ENCODE measurements at regions not wholly inside any gene's neighbourhood (a gene's known extent, or its start where the extent isn't known, plus 50 kb on each side); places are given as distances from the start of the nearest gene placed in this dataset.
"Not testable (repeated sequence)": the region's sequence is repeated elsewhere in the genome, so short reads cannot be mapped to it uniquely, and the experiment has no call there.

GRCh38 chr12:91496337-91496736, 313.7 kb upstream of the DCN start:
- no peak for DNase-seq

GRCh38 chr12:91493308-91493707, 310.7 kb upstream of the DCN start:
- no peak for DNase-seq

- no peak for DNase-seq
Measured at GRCh38 chr12:91492648-91493047, 310.0 kb upstream of the DCN start.

- DNase-seq, result no peak
Measured at GRCh38 chr12:91490667-91491311, 308.2 kb upstream of the DCN start.

DNA sequence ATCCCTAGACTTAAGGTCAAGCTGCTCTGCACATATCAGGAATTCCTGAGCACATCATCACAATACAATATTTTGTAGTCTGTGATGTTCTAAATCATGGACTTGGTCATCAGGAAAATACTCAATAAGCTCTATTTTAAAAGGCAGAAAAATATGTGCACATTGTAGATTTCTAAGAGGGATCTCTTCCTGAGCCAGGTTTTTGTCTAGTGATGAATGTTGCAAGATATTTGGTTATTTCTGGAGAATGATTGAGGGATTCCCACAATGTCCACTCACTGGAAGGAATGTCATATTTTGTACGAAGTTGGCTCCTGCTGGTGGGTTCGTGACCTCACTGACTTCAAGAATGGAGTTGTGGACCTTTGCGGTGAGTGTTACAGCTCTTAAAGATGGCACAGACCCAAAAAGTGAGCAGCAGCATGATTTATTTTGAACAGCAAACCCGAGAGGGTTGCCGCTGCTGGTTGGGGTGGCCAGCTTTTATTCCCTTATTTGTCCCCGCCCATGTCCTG, 300.9 kb upstream of the DCN start:
- DNase-seq, result no peak

DNA sequence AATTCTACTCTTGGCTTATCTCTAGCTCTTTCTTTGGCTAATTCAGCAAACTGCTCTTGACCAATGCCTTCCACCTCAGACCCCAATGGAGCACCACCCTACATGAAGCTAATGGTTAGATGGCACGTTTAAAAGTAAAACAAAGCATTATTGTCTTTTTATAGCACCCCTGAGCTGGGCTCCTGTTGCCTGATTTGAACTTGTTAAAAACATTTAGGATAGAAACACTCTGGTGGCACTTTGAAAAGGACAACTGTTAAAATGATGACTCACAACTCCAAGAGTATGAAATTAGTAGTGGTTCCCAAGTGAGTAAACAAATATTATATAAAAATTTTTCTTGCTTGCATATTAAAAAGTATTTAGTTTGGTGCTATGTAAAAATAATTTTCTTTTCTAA, 299.6 kb upstream of the DCN start:
- no peak for DNase-seq

DNA sequence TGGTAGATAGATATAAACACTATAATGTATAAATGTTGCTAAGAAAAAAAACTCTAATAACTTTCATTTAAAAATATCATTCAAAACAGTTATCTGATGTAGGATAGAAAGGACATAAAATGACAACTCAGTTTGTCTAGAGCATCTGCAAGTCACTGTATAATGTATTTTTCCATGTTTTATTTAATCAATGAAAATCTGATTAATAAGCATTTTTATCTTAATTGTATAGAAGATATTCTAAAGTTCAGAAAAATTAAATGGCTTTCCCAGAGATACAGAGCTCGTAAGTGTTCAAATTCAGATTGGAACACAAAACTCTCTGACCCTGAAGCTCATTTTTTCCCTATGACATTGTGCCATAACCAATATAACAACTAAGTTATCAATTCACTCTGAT, 295.9 kb upstream of the DCN start:
- DNase-seq, result no peak

DNA sequence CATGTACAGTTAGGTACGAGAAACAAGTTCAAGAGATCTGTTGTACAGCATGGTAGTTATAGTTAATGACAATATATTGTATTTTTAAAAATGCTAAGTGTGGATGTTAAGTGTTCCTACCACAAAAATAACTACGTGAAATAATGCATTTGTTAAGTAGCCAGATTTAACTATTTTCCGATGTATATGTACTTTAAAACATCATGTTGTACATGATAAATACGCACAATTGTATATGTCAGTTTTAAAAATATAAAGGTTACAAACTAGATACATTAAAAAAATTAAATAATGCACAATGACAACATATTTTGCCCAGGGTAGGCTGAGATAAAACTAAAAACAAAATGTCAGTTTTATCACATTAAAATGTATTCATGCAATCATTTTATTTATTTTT, 285.1 kb upstream of the DCN start:
- no peak for DNase-seq

- DNase-seq, result no peak
Measured at GRCh38 chr12:91461061-91461460, 278.4 kb upstream of the DCN start.

DNA sequence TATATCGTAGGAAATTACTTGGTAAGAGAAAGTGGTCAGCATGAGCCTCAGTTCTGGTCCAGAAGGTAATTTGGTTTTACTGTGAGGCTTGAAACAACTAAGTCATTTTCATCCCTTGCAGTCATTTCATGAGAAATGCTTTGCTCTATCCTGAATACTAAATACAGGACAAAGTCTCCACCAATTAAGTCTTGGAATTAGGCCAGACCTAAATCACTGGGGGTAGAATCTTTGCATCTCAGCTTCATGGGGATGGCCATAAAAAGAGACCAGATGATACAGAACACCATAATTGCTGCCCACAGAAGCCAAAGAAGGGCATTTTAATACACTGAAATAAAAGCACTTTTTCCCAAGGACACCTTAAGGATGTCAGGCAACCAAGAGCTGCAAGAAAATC, 277.9 kb upstream of the DCN start:
- no peak for DNase-seq

DNA sequence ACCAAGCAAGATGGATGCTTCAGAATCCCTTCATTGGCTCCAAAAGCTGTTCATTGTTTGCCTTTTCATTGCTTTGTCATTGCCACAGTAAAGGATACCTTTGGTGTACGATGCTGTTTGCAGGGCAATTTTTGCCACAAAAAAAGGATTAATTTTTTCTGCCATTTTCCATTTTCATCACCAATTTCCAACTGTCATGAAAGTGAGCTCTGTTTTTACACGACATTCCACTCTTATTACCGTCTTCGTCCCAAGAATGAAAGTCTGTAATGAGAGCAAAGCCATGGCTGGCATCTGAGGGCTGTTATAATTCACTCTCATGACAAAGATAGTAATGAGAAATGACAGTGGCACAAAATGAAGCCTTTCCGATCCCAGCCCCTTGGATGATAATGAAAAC, 272.7 kb upstream of the DCN start:
- no peak for DNase-seq

- no peak for DNase-seq
Measured at GRCh38 chr12:91454179-91454578, 271.6 kb upstream of the DCN start.

- DNase-seq, result not testable (repeated sequence)
Measured at GRCh38 chr12:91452464-91452863, 269.8 kb upstream of the DCN start.

DNA sequence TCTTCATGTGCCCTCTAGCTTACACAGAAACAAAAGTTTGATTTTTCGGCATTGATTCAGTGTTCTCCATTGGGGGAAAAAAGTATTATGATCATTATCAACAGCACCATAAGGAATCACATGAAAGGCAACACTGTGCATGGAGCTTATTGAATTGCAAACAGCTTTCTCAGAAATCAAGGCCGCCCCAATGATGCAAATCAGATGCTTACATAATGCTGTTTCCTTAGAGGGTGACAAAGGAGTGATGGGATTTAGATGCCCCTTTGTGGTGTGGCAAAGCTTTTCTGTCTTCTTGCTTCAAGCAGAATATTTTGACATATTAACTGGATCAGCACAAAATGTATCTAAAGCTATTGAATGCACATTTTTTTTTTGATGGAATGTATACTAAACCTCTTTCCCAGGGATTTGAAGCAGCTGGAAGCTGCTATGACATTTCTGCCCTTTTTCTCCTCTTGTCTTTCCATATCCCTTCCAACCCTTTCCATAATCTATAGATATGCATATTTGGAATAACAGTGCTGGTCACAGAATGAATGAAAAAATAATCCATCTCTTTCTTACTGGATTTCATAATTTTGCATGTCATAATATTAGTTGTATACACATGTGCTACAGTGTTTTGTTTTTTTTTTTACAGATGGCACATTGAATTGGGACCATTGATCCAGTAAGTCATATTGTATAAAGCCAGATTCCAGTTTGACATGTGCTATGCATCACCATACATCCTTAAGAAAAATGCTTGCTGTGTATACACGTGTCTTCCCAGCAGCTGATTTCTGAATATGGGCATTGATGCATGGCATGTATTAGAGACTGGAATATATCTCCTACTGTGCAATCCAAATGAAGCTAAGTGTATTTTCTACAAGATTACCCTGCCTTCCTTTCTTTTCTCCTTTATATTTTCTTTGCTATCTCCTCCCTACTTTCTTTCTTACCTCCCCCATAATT, 259.7 kb upstream of the DCN start:
- no peak for DNase-seq

GRCh38 chr12:91441246-91441645, 258.6 kb upstream of the DCN start:
- no peak for DNase-seq

DNA sequence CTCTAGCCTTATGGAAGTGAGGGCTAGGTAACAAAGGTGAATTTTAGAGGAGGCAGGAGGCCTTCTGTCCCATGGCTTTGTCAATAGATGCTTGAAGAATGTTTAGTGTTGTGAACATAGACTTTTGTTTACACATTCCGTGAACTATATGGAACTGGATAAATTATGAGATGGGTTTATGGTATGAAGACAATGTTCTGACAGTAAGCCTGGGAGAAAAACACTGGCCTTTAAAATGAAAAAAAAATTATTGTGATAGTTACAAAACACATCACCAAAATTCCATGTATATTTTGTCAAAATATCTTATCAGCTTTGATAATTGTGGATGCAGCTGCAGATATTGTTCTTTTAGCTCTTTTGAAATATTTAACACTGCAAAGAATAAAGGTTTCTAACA, 251.5 kb upstream of the DCN start:
- no peak for DNase-seq

DNA sequence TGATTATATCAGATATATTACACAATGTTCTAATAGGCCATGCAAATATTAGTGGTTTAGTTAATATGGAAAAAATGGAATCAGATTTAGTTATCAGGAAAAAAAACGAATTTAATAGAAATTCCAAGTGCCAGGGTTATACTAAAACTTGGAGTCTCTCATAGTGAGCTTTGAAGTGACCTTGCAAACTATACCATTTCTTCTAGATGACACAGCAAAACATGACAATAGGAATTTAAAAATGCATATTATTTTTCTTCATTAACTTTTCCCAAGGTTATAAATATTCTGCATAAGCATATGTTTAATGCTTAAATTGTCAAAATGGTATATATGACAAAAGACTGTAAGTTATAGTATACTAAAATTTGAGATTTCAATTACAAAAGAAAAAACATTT, 250.1 kb upstream of the DCN start:
- no peak for DNase-seq

DNA sequence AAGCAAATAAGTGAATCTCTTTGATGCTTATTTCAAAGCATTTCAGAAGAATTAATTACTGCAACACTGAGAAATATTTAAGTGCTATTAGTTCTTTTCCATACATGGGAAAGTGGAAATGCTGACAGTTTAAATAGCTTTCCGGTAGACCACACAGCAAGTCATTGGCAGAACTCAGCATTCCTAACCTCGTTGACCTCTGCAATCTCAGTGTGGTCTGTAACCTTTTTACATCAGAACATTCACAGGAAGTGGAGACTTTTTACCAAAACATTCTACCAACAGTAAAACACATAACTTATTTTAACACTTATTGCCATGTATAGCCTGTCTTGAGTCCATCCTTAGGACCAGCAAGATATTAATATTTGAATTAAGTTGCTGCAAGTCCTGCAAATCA, 249.5 kb upstream of the DCN start:
- no peak for DNase-seq

DNA sequence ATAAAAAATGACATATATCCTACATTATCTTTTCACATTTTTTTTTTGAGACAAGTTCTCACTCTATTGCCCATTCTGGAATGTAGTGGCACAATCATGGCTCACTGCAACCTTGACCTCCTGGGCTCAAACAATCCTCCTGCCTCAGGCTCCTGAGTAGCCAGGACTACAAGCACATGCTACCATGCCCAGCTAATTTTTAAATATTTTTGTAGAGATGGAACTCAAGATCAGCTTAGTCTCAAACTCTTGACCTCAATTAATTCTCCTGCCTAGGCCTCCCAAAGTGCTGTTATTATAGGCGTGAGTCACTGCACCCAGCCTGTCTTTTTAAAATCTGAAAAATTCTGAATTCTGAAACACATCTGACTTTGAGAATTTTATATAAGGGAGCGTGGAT, 241.9 kb upstream of the DCN start:
- no peak for DNase-seq

DNA sequence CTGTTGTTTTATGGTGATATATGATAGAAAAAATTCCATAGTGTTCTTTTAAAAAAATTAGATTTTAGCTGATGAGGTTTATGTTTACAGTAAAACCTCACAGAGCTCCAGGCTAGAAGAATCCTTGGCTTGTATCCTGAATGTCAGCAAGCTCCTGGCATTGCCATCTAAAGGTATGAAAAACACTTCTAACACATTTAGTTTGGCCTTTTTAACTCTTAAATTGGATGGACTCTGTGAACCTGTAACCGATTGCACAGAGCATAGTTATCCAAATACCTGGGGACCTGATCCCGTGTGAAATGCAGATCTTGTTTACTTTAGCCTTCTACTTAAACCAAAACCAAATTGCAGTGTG, 241.1 kb upstream of the DCN start:
- DNase-seq, result no peak

DNA sequence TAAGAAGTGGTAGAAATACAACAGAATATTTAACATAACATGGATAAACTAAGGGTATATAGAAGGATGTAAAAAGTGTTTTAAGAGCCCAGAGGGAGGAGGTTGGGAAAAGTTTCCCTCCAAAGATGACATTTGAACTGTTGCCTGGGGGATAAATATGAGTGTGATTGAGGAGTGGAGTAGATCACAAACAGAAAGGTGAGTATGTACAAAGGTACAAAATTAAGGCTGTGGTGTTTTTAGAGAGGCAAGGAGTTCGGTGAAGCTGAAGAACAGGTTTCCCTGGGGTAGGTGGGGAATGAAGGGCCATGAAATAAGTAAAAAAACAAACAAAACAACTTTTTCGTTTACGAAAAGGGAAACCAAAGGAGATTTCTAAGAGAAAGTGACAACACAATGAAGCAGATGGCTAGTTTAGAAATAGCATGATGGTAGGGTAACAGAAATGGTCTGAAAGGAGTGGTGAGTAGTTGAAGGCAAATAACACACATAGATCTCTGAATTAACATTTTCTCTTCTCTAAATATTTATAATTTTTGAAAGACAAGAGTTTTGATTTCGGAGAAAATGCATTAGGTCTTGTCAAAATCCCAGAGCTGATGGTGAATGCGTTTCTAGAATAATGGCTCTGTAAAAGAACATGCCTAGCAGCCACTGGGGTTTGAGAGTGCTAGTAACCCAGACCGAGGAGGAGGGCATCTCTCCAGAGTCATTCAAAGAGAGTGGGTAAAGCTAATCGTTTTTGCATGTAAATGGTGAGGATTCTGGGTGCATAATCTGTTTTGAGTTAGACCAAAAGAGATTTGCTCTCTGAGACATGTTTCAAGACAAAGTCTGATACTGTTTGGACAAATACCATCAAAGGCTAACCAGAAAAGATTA, 240.4 kb upstream of the DCN start:
- DNase-seq, result no peak

DNA sequence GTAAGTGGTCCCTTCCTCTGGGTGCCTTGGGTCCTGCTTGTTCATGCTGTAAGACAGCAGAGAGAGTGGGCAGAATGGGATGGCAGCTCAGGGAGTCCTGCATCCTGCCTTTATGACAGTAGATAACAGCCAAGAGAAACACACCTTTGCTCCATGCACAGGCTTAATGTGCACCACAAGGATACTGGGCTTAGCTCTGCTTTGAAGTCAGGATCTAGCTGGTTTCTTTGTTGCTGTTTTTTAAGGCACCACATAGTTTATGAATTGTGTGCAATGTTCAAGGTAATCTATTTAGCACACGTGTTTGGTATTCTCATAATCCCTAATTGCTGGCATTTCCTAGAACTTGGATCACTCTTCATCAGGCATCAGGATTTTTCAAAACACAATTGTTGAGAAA, 239.5 kb upstream of the DCN start:
- no peak for DNase-seq

DNA sequence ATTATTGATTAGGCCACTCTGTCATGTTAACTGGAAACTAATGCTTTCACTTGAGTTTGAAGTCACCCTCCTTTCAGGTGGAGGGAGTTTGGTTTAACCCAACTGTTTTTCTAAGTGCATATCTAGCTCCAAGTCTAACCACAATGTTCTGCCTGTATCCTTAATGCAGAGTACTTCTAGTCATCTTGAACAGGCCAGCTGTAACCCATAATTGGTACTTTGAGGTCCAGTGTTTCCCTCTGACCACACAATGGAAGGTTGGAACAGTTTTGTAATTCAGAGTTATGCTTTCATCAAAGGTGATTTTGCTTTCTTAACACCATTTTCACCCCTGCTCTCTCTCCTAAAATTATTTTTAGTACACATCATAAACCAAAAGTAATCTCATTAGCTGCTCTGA, 237.2 kb upstream of the DCN start:
- DNase-seq, result no peak
